MM.1S (cell line): ENCODE measurements at regions not wholly inside any gene's neighbourhood (a gene's known extent, or its start where the extent isn't known, plus 50 kb on each side); places are given as distances from the start of the nearest gene placed in this dataset.

ENCODE experiments used
- DNase-seq: peaks from one replicate; pipeline ENCODE4 v3.0.0-alpha.2; 2015
- H2AFZ ChIP-seq: fragments of 300-600 bp; sonication (generic); 2 replicates; pipeline ENCODE4 v1.6.0; 2016; ENCODE audit warnings: antibody characterized with exemption, low read length
- H3F3A ChIP-seq: fragments of 300-600 bp; sonication (generic); 2 replicates; pipeline ENCODE4 v1.6.1; 2016; ENCODE audit warnings: mild to moderate bottlenecking, antibody characterized with exemption, low read length, moderate library complexity, mixed read lengths; ENCODE audit not compliant: insufficient read depth
- H3K27ac ChIP-seq: fragments of 300-600 bp; sonication (generic); 2 replicates; pipeline ENCODE4 v1.5.1; 2016; ENCODE audit warnings: mild to moderate bottlenecking, low read length
- H3K27me3 ChIP-seq: fragments of 300-600 bp; sonication (generic); replicated peaks from 2 replicates; pipeline ENCODE4 v1.6.0; 2016; ENCODE audit warnings: low read length; ENCODE audit not compliant: insufficient read depth
- H3K36me3 ChIP-seq: fragments of 300-600 bp; sonication (generic); replicated peaks from 2 replicates; pipeline ENCODE4 v1.6.1; 2016; ENCODE audit warnings: mild to moderate bottlenecking, low read length, mixed read lengths; ENCODE audit not compliant: insufficient read depth
- H3K4me1 ChIP-seq: fragments of 300-600 bp; sonication (generic); 2 replicates; pipeline ENCODE4 v1.6.1; 2016; ENCODE audit warnings: low read length, mixed read lengths
- H3K4me2 ChIP-seq: fragments of 300-600 bp; sonication (generic); 2 replicates; pipeline ENCODE4 v1.6.0; 2016; ENCODE audit warnings: low read depth, low read length
- H3K4me3 ChIP-seq: fragments of 300-600 bp; sonication (generic); 2 replicates; pipeline ENCODE4 v1.5.1; 2016; ENCODE audit warnings: low read length, mixed read lengths
- H3K79me2 ChIP-seq: fragments of 300-600 bp; sonication (generic); 2 replicates; pipeline ENCODE4 v1.6.1; 2016; ENCODE audit warnings: mixed run types, low read length, mixed read lengths
- H3K9ac ChIP-seq: fragments of 300-600 bp; sonication (generic); 2 replicates; pipeline ENCODE4 v1.6.1; 2016; ENCODE audit warnings: low read length, mixed read lengths
- H3K9me2 ChIP-seq: fragments of 300-600 bp; sonication (generic); replicated peaks from 2 replicates; pipeline ENCODE4 v1.6.1; 2016; ENCODE audit warnings: mild to moderate bottlenecking, low read length, mixed read lengths; ENCODE audit not compliant: insufficient read depth
- H3K9me3 ChIP-seq: fragments of 300-600 bp; sonication (generic); replicated peaks from 2 replicates; pipeline ENCODE4 v1.6.1; 2016; ENCODE audit warnings: mild to moderate bottlenecking, low read length, mixed read lengths; ENCODE audit not compliant: insufficient read depth
- H4K20me1 ChIP-seq: fragments of 300-600 bp; sonication (generic); 2 replicates; pipeline ENCODE4 v1.6.1; 2016; ENCODE audit warnings: mild to moderate bottlenecking, low read length, moderate library complexity, mixed read lengths; ENCODE audit not compliant: insufficient read depth
- EZH2 ChIP-seq: fragments of 300-600 bp; sonication (generic); optimal IDR thresholded peaks from 2 replicates; pipeline ENCODE3; 2017; ENCODE audit warnings: low read depth, mild to moderate bottlenecking, antibody characterized with exemption, low read length, mixed read lengths
- EZH2phosphoT487 ChIP-seq: fragments of 300-600 bp; sonication (generic); IDR thresholded peaks from 2 replicates; pipeline ENCODE4 v1.6.1; 2018; ENCODE audit warnings: antibody characterized with exemption, low read length
- TF ChIP-seq, protein P1 (sequence below): fragments of 300-600 bp; sonication (generic); IDR thresholded peaks from 2 replicates; pipeline ENCODE4 v1.5.1; 2016; ENCODE audit warnings: antibody characterized with exemption, low read length, mixed read lengths

- TF ChIP-seq EZH2 (no peak), EZH2phosphoT487 (no peak)
- TF ChIP-seq, protein P1, sequence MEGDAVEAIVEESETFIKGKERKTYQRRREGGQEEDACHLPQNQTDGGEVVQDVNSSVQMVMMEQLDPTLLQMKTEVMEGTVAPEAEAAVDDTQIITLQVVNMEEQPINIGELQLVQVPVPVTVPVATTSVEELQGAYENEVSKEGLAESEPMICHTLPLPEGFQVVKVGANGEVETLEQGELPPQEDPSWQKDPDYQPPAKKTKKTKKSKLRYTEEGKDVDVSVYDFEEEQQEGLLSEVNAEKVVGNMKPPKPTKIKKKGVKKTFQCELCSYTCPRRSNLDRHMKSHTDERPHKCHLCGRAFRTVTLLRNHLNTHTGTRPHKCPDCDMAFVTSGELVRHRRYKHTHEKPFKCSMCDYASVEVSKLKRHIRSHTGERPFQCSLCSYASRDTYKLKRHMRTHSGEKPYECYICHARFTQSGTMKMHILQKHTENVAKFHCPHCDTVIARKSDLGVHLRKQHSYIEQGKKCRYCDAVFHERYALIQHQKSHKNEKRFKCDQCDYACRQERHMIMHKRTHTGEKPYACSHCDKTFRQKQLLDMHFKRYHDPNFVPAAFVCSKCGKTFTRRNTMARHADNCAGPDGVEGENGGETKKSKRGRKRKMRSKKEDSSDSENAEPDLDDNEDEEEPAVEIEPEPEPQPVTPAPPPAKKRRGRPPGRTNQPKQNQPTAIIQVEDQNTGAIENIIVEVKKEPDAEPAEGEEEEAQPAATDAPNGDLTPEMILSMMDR = no peak
- H3K27ac ChIP-seq = no peak overlapping the region
- no peak overlapping the region for H3K9ac ChIP-seq
- H3F3A ChIP-seq = no peaks in the 10 kb centered on the region
- no peaks in the 10 kb centered on the region for H3K27me3 ChIP-seq
- H3K36me3 ChIP-seq = no peaks in the 10 kb centered on the region
- H3K4me2 ChIP-seq = no peak overlapping the region
- no peak overlapping the region for H3K4me3 ChIP-seq
- no peaks in the 10 kb centered on the region for H3K9me3 ChIP-seq
- H3K9me2 ChIP-seq = no peaks in the 10 kb centered on the region
- H2AFZ ChIP-seq = no peak overlapping the region
- H4K20me1 ChIP-seq = no peaks in the 10 kb centered on the region
- H3K4me1 ChIP-seq = no peaks in the 10 kb centered on the region
- DNase-seq = no peak
- H3K79me2 ChIP-seq = no peaks in the 10 kb centered on the region
Observed at GRCh38 chr2:43055985-43056384, 170.4 kb downstream of the ZFP36L2 start.

- H3K27ac ChIP-seq = no peak overlapping the region
- H4K20me1 ChIP-seq = no peaks in the 10 kb centered on the region
- no peaks in the 10 kb centered on the region for H3K9me3 ChIP-seq
- no peaks in the 10 kb centered on the region for H3K4me1 ChIP-seq
- H3K4me3 ChIP-seq = no peak overlapping the region
- H3F3A ChIP-seq = no peaks in the 10 kb centered on the region
- no peaks in the 10 kb centered on the region for H3K27me3 ChIP-seq
- no peak overlapping the region for H2AFZ ChIP-seq
- H3K9me2 ChIP-seq = no peaks in the 10 kb centered on the region
- H3K36me3 ChIP-seq = no peaks in the 10 kb centered on the region
- H3K9ac ChIP-seq = no peak overlapping the region
- H3K79me2 ChIP-seq = no peaks in the 10 kb centered on the region
- no peak for TF ChIP-seq EZH2
- TF ChIP-seq EZH2phosphoT487 = no peak
- TF ChIP-seq, protein P1 = no peak
- H3K4me2 ChIP-seq = no peak overlapping the region
- no peak for DNase-seq
Observed at GRCh38 chr2:43055086-43055912, 171.1 kb downstream of the ZFP36L2 start.

- H3K27me3 ChIP-seq = no peaks in the 10 kb centered on the region
- no peaks in the 10 kb centered on the region for H3K79me2 ChIP-seq
- no peak overlapping the region for H2AFZ ChIP-seq
- no peaks in the 10 kb centered on the region for H4K20me1 ChIP-seq
- H3K27ac ChIP-seq = no peak overlapping the region
- H3K9me3 ChIP-seq = no peaks in the 10 kb centered on the region
- no peak for TF ChIP-seq EZH2phosphoT487
- TF ChIP-seq, protein P1 = no peak
- no peak for TF ChIP-seq EZH2
- no peaks in the 10 kb centered on the region for H3K36me3 ChIP-seq
- no peaks in the 10 kb centered on the region for H3F3A ChIP-seq
- no peak overlapping the region for H3K4me2 ChIP-seq
- DNase-seq = no peak
- H3K9ac ChIP-seq = no peak overlapping the region
- no peaks in the 10 kb centered on the region for H3K4me1 ChIP-seq
- H3K4me3 ChIP-seq = no peak overlapping the region
- H3K9me2 ChIP-seq = no peaks in the 10 kb centered on the region
Observed at GRCh38 chr2:43054367-43054766, 172.0 kb downstream of the ZFP36L2 start.
